ENCODE measurements at regions not wholly inside any gene's neighbourhood (a gene's known extent, or its start where the extent isn't known, plus 50 kb on each side); places are given as distances from the start of the nearest gene placed in this dataset.
"Not testable (repeated sequence)": the region's sequence is repeated elsewhere in the genome, so short reads cannot be mapped to it uniquely, and the experiment has no call there.

- no peak for DNase-seq (ENCODE audit: low spot score)
Measured at GRCh38 chr12:87413784-87414183, 615.4 kb downstream of the C12orf50 start.

GRCh38 chr12:87406926-87407325 is 622.3 kb downstream of the C12orf50 start:
- DNase-seq (ENCODE audit: low spot score): no peak

- DNase-seq (ENCODE audit: low spot score): no peak
Measured at GRCh38 chr12:87405918-87406317, 623.3 kb downstream of the C12orf50 start.

GRCh38 chr12:87394168-87394567 is 635.0 kb downstream of the C12orf50 start:
- not testable (repeated sequence) for DNase-seq (ENCODE audit: low spot score)

GRCh38 chr12:87388376-87388775 is 640.8 kb downstream of the C12orf50 start:
- DNase-seq (ENCODE audit: low spot score): no peak

GRCh38 chr12:87385322-87385721 is 643.9 kb downstream of the C12orf50 start:
- no peak for DNase-seq (ENCODE audit: low spot score)

GRCh38 chr12:87384226-87384625 is 645.0 kb downstream of the C12orf50 start:
- DNase-seq (ENCODE audit: low spot score): no peak

- DNase-seq (ENCODE audit: low spot score): no peak
Measured at GRCh38 chr12:87383680-87384079, 645.5 kb downstream of the C12orf50 start.

GRCh38 chr12:87382959-87383566 is 646.1 kb downstream of the C12orf50 start:
- DNase-seq (ENCODE audit: low spot score): no peak

- DNase-seq (ENCODE audit: low spot score): no peak
Measured at GRCh38 chr12:87382436-87382835, 646.8 kb downstream of the C12orf50 start.

- DNase-seq (ENCODE audit: low spot score): no peak
Measured at GRCh38 chr12:87381742-87382141, 647.5 kb downstream of the C12orf50 start.

GRCh38 chr12:87378526-87378925 is 650.7 kb downstream of the C12orf50 start:
- DNase-seq (ENCODE audit: low spot score): no peak

GRCh38 chr12:87376722-87377121 is 652.5 kb downstream of the C12orf50 start:
- no peak for DNase-seq (ENCODE audit: low spot score)

- DNase-seq (ENCODE audit: low spot score): no peak
Measured at GRCh38 chr12:87369161-87369560, 660.0 kb downstream of the C12orf50 start.

- DNase-seq (ENCODE audit: low spot score): no peak
Measured at GRCh38 chr12:87368259-87368658, 660.9 kb downstream of the C12orf50 start.

GRCh38 chr12:87365423-87365822 is 663.8 kb downstream of the C12orf50 start:
- DNase-seq (ENCODE audit: low spot score): no peak

- DNase-seq (ENCODE audit: low spot score): no peak
Measured at GRCh38 chr12:87363497-87364084, 665.6 kb downstream of the C12orf50 start.

GRCh38 chr12:87349681-87350080 is 679.5 kb downstream of the C12orf50 start:
- DNase-seq (ENCODE audit: low spot score): no peak

GRCh38 chr12:87348071-87348470 is 681.1 kb downstream of the C12orf50 start:
- no peak for DNase-seq (ENCODE audit: low spot score)

GRCh38 chr12:87344699-87345098 is 684.5 kb downstream of the C12orf50 start:
- DNase-seq (ENCODE audit: low spot score): peak; percentile 5

- no peak for DNase-seq (ENCODE audit: low spot score)
Measured at GRCh38 chr12:87338681-87339080, 690.5 kb downstream of the C12orf50 start.

- DNase-seq (ENCODE audit: low spot score): no peak
Measured at GRCh38 chr12:87336814-87337336, 692.3 kb downstream of the C12orf50 start.

GRCh38 chr12:87332987-87333726 is 696.0 kb downstream of the C12orf50 start:
- DNase-seq (ENCODE audit: low spot score): no peak
